Neural cell (in vitro differentiated cells): ENCODE measurements at regions not wholly inside any gene's neighbourhood (a gene's known extent, or its start where the extent isn't known, plus 50 kb on each side); places are given as distances from the start of the nearest gene placed in this dataset.

ENCODE experiments used
- H2AFZ ChIP-seq: fragments of 200-600, 300-800 bp; sonication (generic), shearing (Covaris generic); 2 replicates; pipeline ENCODE4 v1.6.0; 2014; ENCODE audit warnings: low read depth, mild to moderate bottlenecking, antibody characterized with exemption, low read length, moderate library complexity
- H3F3A ChIP-seq: fragments of 200-600 bp; shearing (Covaris generic); 2 replicates; pipeline ENCODE4 v1.6.1; 2016; ENCODE audit warnings: mild to moderate bottlenecking, moderate library complexity, mixed read lengths, antibody characterized with exemption, low read length; ENCODE audit not compliant: insufficient read depth, poor library complexity, severe bottlenecking
- H3K27ac ChIP-seq: fragments of 200-600, 300-800 bp; sonication (generic), shearing (Covaris generic); 2 replicates; pipeline ENCODE4 v1.5.1; 2014; ENCODE audit warnings: mild to moderate bottlenecking, low read length, moderate library complexity
- H3K27me3 ChIP-seq: fragments of 300-800, 200-600 bp; sonication (generic), shearing (Covaris generic); 2 replicates; pipeline ENCODE4 v1.6.0; 2014; ENCODE audit warnings: mild to moderate bottlenecking, low read depth, low read length, moderate library complexity; ENCODE audit not compliant: insufficient read depth
- H3K36me3 ChIP-seq: fragments of 300-800, 200-600 bp; sonication (generic), shearing (Covaris generic); 2 replicates; pipeline ENCODE4 v1.5.1; 2014; ENCODE audit warnings: mild to moderate bottlenecking, antibody characterized with exemption, low read length, moderate library complexity; ENCODE audit not compliant: insufficient read depth
- H3K4me2 ChIP-seq: fragments of 300-800, 200-600 bp; sonication (generic), shearing (Covaris generic); 2 replicates; pipeline ENCODE4 v1.6.0; 2014; ENCODE audit warnings: mild to moderate bottlenecking, low read length
- H3K4me3 ChIP-seq: fragments of 300-800, 200-600 bp; sonication (generic), shearing (Covaris generic); 2 replicates; pipeline ENCODE4 v1.5.1; 2014; ENCODE audit warnings: mild to moderate bottlenecking, low read length, moderate library complexity
- H3K79me2 ChIP-seq: fragments of 200-600 bp; shearing (Covaris generic); replicated peaks from 2 replicates; pipeline ENCODE4 v1.6.0; 2014; ENCODE audit warnings: mild to moderate bottlenecking, low read length, moderate library complexity; ENCODE audit not compliant: insufficient read depth
- H3K9ac ChIP-seq: fragments of 300-800, 200-600 bp; sonication (generic), shearing (Covaris generic); 2 replicates; pipeline ENCODE4 v1.6.1; 2016; ENCODE audit warnings: mild to moderate bottlenecking, low read length, mixed read lengths
- H3K9me2 ChIP-seq: fragments of 200-600 bp; shearing (Covaris generic); 2 replicates; pipeline ENCODE4 v1.6.1; 2016; ENCODE audit warnings: mild to moderate bottlenecking, low read length, mixed read lengths; ENCODE audit not compliant: insufficient read depth
- H3K9me3 ChIP-seq: fragments of 200-600, 300-800 bp; sonication (generic), shearing (Covaris generic); 2 replicates; pipeline ENCODE4 v1.6.1; 2016; ENCODE audit warnings: mild to moderate bottlenecking, mixed run types, low read length, moderate library complexity, mixed read lengths
- H4K20me1 ChIP-seq: fragments of 200-600 bp; shearing (Covaris generic); 2 replicates; pipeline ENCODE4 v1.6.1; 2016; ENCODE audit warnings: mild to moderate bottlenecking, mixed run types; ENCODE audit not compliant: insufficient read depth
- CTCF ChIP-seq: fragments of 450-650 bp; IDR thresholded peaks from 2 replicates; pipeline ENCODE4 v1.5.1; 2014; ENCODE audit warnings: antibody characterized with exemption, mild to moderate bottlenecking, moderate library complexity; ENCODE audit not compliant: poor library complexity, severe bottlenecking
- EP300 ChIP-seq: fragments of 450-650 bp; conservative IDR thresholded peaks from 2 replicates; pipeline ENCODE4 v1.6.1; 2014; ENCODE audit warnings: antibody characterized with exemption, mild to moderate bottlenecking, moderate library complexity; ENCODE audit not compliant: poor library complexity, severe bottlenecking
- EZH2 ChIP-seq: fragments of 200-600, 300-800 bp; shearing (Covaris generic), sonication (generic); IDR thresholded peaks from 2 replicates; pipeline ENCODE4 v1.6.1; 2014; ENCODE audit warnings: antibody characterized with exemption, low read length, borderline replicate concordance, mild to moderate bottlenecking; ENCODE audit not compliant: insufficient read depth, poor library complexity, severe bottlenecking
- MXI1 ChIP-seq: fragments of 450-650 bp; conservative IDR thresholded peaks from 2 replicates; pipeline ENCODE4 v1.6.1; 2014; ENCODE audit warnings: antibody characterized with exemption, mild to moderate bottlenecking; ENCODE audit not compliant: poor library complexity, severe bottlenecking
- POLR2AphosphoS5 ChIP-seq: IDR thresholded peaks from 2 replicates; pipeline ENCODE4 v1.6.1; 2012
- RAD21 ChIP-seq: fragments of 450-650 bp; conservative IDR thresholded peaks from 2 replicates; pipeline ENCODE4 v1.6.1; 2014; ENCODE audit warnings: antibody characterized with exemption, mild to moderate bottlenecking, moderate library complexity
- REST ChIP-seq: IDR thresholded peaks from 2 replicates; pipeline ENCODE4 v1.6.1; 2012; ENCODE audit warnings: borderline replicate concordance
- SMC3 ChIP-seq: fragments of 450-650 bp; conservative IDR thresholded peaks from 2 replicates; pipeline ENCODE4 v1.6.1; 2014; ENCODE audit warnings: antibody characterized with exemption, mild to moderate bottlenecking, moderate library complexity; ENCODE audit not compliant: poor library complexity
- TAF1 ChIP-seq: IDR thresholded peaks from 2 replicates; pipeline ENCODE4 v1.6.1; 2012; ENCODE audit warnings: low read depth

GRCh38 chr5:13498279-13498678 is 446.2 kb downstream of the DNAH5 start:
- H3K27ac ChIP-seq, result no peak overlapping the region

GRCh38 chr5:13488254-13488931 is 456.1 kb downstream of the DNAH5 start:
- Histone ChIP-seq H3K36me3 (no peaks in the 10 kb centered on the region), H3K4me2 (no peak overlapping the region), H2AFZ (no peak overlapping the region), H3K27me3 (no peaks in the 10 kb centered on the region), H4K20me1 (no peaks in the 10 kb centered on the region), H3K79me2 (no peaks in the 10 kb centered on the region), H3F3A (no peaks in the 10 kb centered on the region), H3K9me2 (no peaks in the 10 kb centered on the region), H3K4me3 (no peak overlapping the region), H3K9me3 (no peaks in the 10 kb centered on the region), H3K9ac (no peak overlapping the region), H3K27ac (no peak overlapping the region)
- TF ChIP-seq SMC3, result no peak
- no peak for TF ChIP-seq REST
- no peak for TF ChIP-seq POLR2AphosphoS5

More at GRCh38 chr5:13498279-13498678, 446.2 kb downstream of the DNAH5 start:
- no peaks in the 10 kb centered on the region for H3K79me2 ChIP-seq
- TF ChIP-seq MXI1, result no peak
- no peak for TF ChIP-seq CTCF
- TF ChIP-seq TAF1, result no peak
- TF ChIP-seq EP300, result no peak
- no peak for TF ChIP-seq RAD21
- no peak for TF ChIP-seq REST
- no peak for TF ChIP-seq SMC3
- TF ChIP-seq EZH2, result no peak
- no peak for TF ChIP-seq POLR2AphosphoS5
- H3K9me3 ChIP-seq, result no peaks in the 10 kb centered on the region
- H3K4me3 ChIP-seq, result no peak overlapping the region
- H4K20me1 ChIP-seq, result no peaks in the 10 kb centered on the region
- H2AFZ ChIP-seq, result no peak overlapping the region
- no peaks in the 10 kb centered on the region for H3K9me2 ChIP-seq
- H3K4me2 ChIP-seq, result no peak overlapping the region
- H3K36me3 ChIP-seq, result no peaks in the 10 kb centered on the region
- no peaks in the 10 kb centered on the region for H3F3A ChIP-seq
- H3K27me3 ChIP-seq, result no peaks in the 10 kb centered on the region
- no peak overlapping the region for H3K9ac ChIP-seq
